K562 (cell line): ENCODE measurements at regions not wholly inside any gene's neighbourhood (a gene's known extent, or its start where the extent isn't known, plus 50 kb on each side); places are given as distances from the start of the nearest gene placed in this dataset.

ENCODE experiments used
- EZH2 ChIP-seq: IDR thresholded peaks from 2 replicates; pipeline ENCODE4 v1.6.1; 2012; ENCODE audit warnings: low read depth, mild to moderate bottlenecking, inconsistent platforms, low read length, borderline replicate concordance
- KDM1A ChIP-seq, 2 experiments: fragments of 450-650 bp; IDR thresholded peaks; 2 replicates each; pipeline ENCODE4 v1.6.1; 2016; ENCODE audit warnings: mild to moderate bottlenecking in 2 of 2
- NRF1 ChIP-seq, 2 experiments: fragments of 450-650 bp; IDR thresholded peaks in 1 of 2; conservative IDR thresholded peaks in 1 of 2; 2 replicates each; pipeline ENCODE4 v1.6.1; 2014; ENCODE audit warnings: mild to moderate bottlenecking in 2 of 2
- PHF20 ChIP-seq: fragments of 450-650 bp; IDR thresholded peaks from 2 replicates; pipeline ENCODE4 v1.6.1; 2018; ENCODE audit not compliant: partially characterized antibody
- PRPF4 ChIP-seq: fragments of 200-400 bp; formaldehyde crosslinking; IDR thresholded peaks from one replicate; pipeline ENCODE4 v1.6.1; 2017; ENCODE audit warnings: low read length, low read depth, mild to moderate bottlenecking; ENCODE audit not compliant: insufficient read depth, poor library complexity, severe bottlenecking
- TOE1 ChIP-seq, 2 experiments: fragments of 450-650 bp in 1 of 2; sonication (generic) in 1 of 2; formaldehyde crosslinking in 1 of 2; IDR thresholded peaks; 2 replicates each; pipeline versions ENCODE4 v1.7.1 to v1.8.0; 2016 to 2022; ENCODE audit warnings: borderline replicate concordance in 2 of 2, mild to moderate bottlenecking in 2 of 2, antibody characterized with exemption in 1 of 2, inconsistent platforms in 1 of 2, low read depth in 1 of 2, missing genetic modification reagents in 1 of 2, moderate library complexity in 1 of 2
- ZNF274 ChIP-seq: IDR thresholded peaks from 2 replicates; pipeline ENCODE4 v1.6.1; 2011; ENCODE audit warnings: low read depth, mild to moderate bottlenecking, low read length, moderate library complexity, borderline replicate concordance
- ZSCAN29 ChIP-seq: fragments of 450-650 bp; IDR thresholded peaks from 2 replicates; pipeline ENCODE4 v1.6.1; 2017
- TF ChIP-seq, protein P1 (sequence below), 3 experiments: IDR thresholded peaks in 2 of 3; conservative IDR thresholded peaks in 1 of 3; 2 replicates each; pipeline ENCODE4 v1.5.1; 2011 to 2012; ENCODE audit warnings: low read length in 3 of 3, mild to moderate bottlenecking in 3 of 3, control low read depth in 2 of 3, improper control_type of control experiment in 1 of 3, inconsistent platforms in 1 of 3, low read depth in 1 of 3, mixed read lengths in 1 of 3, moderate library complexity in 1 of 3; ENCODE audit not compliant: insufficient read depth in 2 of 3
- TF ChIP-seq, protein P2 (sequence below): sonication (generic); formaldehyde crosslinking; IDR thresholded peaks from 2 replicates; pipeline ENCODE4 v1.8.0; 2022; ENCODE audit warnings: mild to moderate bottlenecking, missing genetic modification reagents

DNA sequence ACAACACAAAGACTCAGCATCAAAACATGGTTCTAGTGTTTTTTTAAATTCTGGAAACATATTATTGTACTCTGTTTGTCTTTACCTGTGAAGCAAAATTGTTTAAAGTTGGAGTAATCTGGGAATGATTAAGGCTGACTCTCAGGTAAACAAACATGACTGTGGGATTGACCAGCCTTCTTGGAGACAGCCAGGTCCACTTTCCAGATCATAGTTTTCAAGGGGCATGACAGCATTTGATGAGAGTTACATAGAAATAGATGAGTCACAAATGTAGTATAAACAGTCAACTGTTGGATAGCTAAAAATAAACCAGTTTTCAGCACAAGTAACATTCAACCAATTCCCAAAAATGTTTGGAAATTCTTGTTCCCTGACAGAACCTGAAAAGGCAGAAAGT is 1680.9 kb downstream of the OLFM4 start:
- TF ChIP-seq TOE1 (IDR thresholded peaks at IDR 0.05; ENCODE audit: borderline replicate concordance) (no peak), TOE1 (CRISPR knock-in tag; IDR thresholded peaks at IDR 0.05; ENCODE audit: borderline replicate concordance, low read depth) (no peak), EZH2 (no peak), PRPF4 (no peak), ZNF274 (no peak), NRF1 (conservative IDR thresholded peaks at IDR 0.05 in 1 of 2, IDR thresholded peaks at IDR 0.05 in 1 of 2) (no peak), PHF20 (no peak), KDM1A (IDR thresholded peaks at IDR 0.05) (no peak), ZSCAN29 (no peak)
- TF ChIP-seq, protein P1, sequence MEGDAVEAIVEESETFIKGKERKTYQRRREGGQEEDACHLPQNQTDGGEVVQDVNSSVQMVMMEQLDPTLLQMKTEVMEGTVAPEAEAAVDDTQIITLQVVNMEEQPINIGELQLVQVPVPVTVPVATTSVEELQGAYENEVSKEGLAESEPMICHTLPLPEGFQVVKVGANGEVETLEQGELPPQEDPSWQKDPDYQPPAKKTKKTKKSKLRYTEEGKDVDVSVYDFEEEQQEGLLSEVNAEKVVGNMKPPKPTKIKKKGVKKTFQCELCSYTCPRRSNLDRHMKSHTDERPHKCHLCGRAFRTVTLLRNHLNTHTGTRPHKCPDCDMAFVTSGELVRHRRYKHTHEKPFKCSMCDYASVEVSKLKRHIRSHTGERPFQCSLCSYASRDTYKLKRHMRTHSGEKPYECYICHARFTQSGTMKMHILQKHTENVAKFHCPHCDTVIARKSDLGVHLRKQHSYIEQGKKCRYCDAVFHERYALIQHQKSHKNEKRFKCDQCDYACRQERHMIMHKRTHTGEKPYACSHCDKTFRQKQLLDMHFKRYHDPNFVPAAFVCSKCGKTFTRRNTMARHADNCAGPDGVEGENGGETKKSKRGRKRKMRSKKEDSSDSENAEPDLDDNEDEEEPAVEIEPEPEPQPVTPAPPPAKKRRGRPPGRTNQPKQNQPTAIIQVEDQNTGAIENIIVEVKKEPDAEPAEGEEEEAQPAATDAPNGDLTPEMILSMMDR (IDR thresholded peaks at IDR 0.05 in 2 of 3, conservative IDR thresholded peaks at IDR 0.05 in 1 of 3; ENCODE audit: insufficient read depth in 2 of 3, low read depth in 1 of 3, low read length in 3 of 3): no peak
- TF ChIP-seq, protein P2, sequence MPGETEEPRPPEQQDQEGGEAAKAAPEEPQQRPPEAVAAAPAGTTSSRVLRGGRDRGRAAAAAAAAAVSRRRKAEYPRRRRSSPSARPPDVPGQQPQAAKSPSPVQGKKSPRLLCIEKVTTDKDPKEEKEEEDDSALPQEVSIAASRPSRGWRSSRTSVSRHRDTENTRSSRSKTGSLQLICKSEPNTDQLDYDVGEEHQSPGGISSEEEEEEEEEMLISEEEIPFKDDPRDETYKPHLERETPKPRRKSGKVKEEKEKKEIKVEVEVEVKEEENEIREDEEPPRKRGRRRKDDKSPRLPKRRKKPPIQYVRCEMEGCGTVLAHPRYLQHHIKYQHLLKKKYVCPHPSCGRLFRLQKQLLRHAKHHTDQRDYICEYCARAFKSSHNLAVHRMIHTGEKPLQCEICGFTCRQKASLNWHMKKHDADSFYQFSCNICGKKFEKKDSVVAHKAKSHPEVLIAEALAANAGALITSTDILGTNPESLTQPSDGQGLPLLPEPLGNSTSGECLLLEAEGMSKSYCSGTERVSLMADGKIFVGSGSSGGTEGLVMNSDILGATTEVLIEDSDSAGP (CRISPR knock-in tag): no peak
